ENCODE measurements at regions not wholly inside any gene's neighbourhood (a gene's known extent, or its start where the extent isn't known, plus 50 kb on each side); places are given as distances from the start of the nearest gene placed in this dataset.

DNA sequence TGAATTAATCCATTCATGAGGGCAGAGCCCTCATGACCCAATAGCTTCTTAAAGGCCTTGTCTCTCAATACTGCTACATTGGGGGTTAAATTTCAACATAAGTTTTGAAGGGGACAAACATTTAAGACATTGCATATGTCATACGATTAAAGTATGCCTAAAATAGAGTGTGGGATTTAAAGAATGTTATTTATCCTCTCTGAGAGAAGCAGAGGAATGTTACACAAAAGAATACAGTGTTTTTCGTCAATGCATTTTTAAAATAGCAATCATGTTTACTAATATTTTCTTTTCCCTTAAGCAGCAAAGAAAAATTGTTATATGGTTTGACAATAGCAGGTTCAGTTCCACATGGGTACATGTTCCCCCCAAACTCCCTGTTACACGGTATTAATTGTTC, 363.1 kb downstream of the NUP35 start:
- no peak for DNase-seq (ENCODE audit: low read depth)
- H3K4me3 ChIP-seq (ENCODE audit: low read depth, low read length) = no peak overlapping the region
- no peak for TF ChIP-seq CTCF (IDR thresholded peaks at IDR 0.05; ENCODE audit: low read depth, low read length, missing control alignments)

DNA sequence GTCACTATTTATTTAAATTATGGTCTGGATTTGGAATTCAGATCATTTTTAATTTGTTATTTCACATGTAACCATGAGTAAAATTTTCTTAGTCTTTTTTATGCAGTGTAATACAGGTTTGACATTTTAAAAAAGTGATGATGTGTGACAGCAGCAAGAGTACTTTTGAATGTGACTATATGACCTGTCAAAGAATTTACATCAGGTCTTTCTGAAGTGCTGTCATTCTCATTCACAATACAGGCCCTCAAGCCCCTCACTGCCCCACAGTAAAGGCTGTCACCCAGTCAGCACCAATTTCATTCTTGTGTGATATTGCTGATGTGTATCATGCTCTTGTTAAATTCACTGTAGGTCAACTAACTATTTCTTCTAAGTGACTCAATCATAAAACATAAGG, 364.2 kb downstream of the NUP35 start:
- no peak for DNase-seq (ENCODE audit: low read depth)
- no peak overlapping the region for H3K4me3 ChIP-seq (ENCODE audit: low read depth, low read length)
- no peak for TF ChIP-seq CTCF (IDR thresholded peaks at IDR 0.05; ENCODE audit: low read depth, low read length, missing control alignments)

- TF ChIP-seq CTCF (IDR thresholded peaks at IDR 0.05; ENCODE audit: low read depth, low read length, missing control alignments) = no peak
Observed at GRCh38 chr2:183490489-183490888, 366.2 kb downstream of the NUP35 start.

GRCh38 chr2:183490914-183491313, 366.7 kb downstream of the NUP35 start:
- no peak for DNase-seq (ENCODE audit: low read depth)
- no peak overlapping the region for H3K4me3 ChIP-seq (ENCODE audit: low read depth, low read length)
- TF ChIP-seq CTCF (IDR thresholded peaks at IDR 0.05; ENCODE audit: low read depth, low read length, missing control alignments) = no peak

More at GRCh38 chr2:183490489-183490888, 366.2 kb downstream of the NUP35 start:
- no peak overlapping the region for H3K4me3 ChIP-seq (ENCODE audit: low read depth, low read length)
- no peak for DNase-seq (ENCODE audit: low read depth)

GRCh38 chr2:183493040-183493439, 368.8 kb downstream of the NUP35 start:
- H3K4me3 ChIP-seq (ENCODE audit: low read depth, low read length) = no peak overlapping the region
- DNase-seq (ENCODE audit: low read depth) = no peak

DNA sequence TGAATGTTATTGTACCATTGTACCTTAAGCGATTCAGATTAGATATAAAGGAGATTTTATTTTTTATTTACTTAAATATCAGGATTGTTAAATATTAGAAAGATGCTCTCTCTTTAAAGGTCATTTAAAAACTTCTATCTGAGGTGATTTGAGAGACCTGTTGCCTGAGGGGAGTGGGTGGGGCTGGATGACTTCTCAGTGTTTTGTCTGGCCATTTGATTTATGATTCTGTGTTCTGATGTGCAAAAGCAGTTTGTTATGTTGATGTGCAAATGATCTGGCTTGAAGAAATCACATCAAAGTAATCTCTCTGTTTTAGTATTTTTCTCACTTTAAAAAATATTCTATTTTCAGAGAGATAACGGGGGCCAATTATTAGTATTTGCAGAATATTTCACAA, 370.8 kb downstream of the NUP35 start:
- no peak for TF ChIP-seq CTCF (IDR thresholded peaks at IDR 0.05; ENCODE audit: low read depth, low read length, missing control alignments)

More at GRCh38 chr2:183493040-183493439, 368.8 kb downstream of the NUP35 start:
- no peak for TF ChIP-seq CTCF (IDR thresholded peaks at IDR 0.05; ENCODE audit: low read depth, low read length, missing control alignments)

DNA sequence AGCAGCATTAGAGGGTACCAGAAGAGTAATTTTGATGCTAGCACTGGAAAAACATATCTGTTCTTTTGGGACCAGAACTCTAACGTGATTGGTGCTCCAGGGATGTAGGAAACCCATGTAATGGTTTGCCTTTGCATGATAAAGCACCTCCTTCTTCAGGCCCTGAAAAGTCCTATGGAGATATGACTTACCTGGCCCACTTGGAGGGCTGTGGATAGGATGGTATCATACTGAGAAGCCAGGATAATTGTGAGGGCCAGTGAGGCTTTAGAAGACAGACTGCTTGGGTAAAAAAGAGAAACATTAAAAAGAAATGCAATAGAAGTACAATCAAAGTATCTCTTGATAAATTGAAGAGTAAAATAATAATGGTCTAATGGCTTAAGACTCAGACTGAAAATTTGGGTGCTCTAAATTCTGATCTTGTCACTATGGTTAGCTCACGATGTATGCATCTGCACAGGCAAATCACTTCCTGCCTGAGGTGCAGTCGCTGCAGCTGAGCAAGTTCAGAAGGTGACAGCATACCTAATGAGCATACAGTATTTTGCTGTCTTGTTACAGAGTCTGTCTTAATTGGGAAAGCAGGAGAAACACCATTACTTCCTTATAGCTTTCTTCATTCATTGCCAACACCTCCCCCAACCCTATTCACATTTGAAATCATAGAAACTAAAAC, 371.5 kb downstream of the NUP35 start:
- TF ChIP-seq CTCF (IDR thresholded peaks at IDR 0.05; ENCODE audit: low read depth, low read length, missing control alignments) = no peak
- H3K4me3 ChIP-seq (ENCODE audit: low read depth, low read length) = no peak overlapping the region
- peak; percentile 29 for DNase-seq (ENCODE audit: low read depth)

More for the DNA sequence above, 370.8 kb downstream of the NUP35 start:
- H3K4me3 ChIP-seq (ENCODE audit: low read depth, low read length) = no peak overlapping the region
- DNase-seq (ENCODE audit: low read depth) = no peak
